ENCODE measurements at regions not wholly inside any gene's neighbourhood (a gene's known extent, or its start where the extent isn't known, plus 50 kb on each side); places are given as distances from the start of the nearest gene placed in this dataset.

DNA sequence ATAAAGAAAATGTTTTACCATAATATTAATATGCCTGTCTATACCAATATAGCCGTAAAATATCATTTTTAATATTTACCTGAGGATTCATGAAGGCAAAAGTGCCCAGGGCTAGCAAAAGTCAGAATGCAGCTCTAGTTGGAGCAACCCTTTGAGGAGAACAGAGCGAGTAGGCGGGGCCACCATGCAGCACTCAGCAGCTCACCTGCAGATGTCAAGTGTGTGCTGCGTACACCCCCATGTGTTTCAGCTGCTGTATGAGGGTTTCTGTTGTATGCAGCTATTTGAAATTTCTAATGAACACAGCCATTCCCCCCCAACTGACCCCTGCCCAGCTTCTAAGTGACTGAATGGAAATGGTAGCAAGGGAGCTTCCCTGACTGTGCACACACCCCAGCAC is 508.0 kb downstream of the QKI start:
- H3K4me3 ChIP-seq (ENCODE audit: low read depth, low read length): no peak overlapping the region
- DNase-seq (ENCODE audit: low read depth): no peak
- TF ChIP-seq, protein P1, sequence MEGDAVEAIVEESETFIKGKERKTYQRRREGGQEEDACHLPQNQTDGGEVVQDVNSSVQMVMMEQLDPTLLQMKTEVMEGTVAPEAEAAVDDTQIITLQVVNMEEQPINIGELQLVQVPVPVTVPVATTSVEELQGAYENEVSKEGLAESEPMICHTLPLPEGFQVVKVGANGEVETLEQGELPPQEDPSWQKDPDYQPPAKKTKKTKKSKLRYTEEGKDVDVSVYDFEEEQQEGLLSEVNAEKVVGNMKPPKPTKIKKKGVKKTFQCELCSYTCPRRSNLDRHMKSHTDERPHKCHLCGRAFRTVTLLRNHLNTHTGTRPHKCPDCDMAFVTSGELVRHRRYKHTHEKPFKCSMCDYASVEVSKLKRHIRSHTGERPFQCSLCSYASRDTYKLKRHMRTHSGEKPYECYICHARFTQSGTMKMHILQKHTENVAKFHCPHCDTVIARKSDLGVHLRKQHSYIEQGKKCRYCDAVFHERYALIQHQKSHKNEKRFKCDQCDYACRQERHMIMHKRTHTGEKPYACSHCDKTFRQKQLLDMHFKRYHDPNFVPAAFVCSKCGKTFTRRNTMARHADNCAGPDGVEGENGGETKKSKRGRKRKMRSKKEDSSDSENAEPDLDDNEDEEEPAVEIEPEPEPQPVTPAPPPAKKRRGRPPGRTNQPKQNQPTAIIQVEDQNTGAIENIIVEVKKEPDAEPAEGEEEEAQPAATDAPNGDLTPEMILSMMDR (IDR thresholded peaks at IDR 0.05; ENCODE audit: control insufficient read depth, extremely low read depth, insufficient read depth): no peak

DNA sequence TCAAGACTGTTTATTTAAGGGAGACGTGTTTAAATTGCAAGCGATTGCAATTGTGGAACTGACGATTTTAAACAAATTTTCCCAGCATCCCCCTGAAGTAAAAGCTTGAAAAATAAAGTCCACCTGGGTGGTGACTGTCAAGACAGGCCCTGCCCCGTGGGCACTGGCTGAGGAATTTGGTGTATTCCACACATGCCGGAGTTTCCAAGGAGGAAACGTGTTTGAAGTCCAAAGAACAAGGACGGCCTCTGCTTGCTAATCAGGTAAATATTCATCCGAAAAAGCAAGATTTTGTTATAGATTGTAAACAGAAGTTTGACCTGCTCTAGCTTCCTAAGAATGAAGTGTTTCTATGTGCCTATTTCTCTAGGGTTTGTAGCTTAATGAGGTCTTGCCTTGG is 505.1 kb downstream of the QKI start:
- TF ChIP-seq, protein P1 (IDR thresholded peaks at IDR 0.05; ENCODE audit: control insufficient read depth, extremely low read depth, insufficient read depth): no peak
- DNase-seq (ENCODE audit: low read depth): no peak
- H3K4me3 ChIP-seq (ENCODE audit: low read depth, low read length): no peak overlapping the region

DNA sequence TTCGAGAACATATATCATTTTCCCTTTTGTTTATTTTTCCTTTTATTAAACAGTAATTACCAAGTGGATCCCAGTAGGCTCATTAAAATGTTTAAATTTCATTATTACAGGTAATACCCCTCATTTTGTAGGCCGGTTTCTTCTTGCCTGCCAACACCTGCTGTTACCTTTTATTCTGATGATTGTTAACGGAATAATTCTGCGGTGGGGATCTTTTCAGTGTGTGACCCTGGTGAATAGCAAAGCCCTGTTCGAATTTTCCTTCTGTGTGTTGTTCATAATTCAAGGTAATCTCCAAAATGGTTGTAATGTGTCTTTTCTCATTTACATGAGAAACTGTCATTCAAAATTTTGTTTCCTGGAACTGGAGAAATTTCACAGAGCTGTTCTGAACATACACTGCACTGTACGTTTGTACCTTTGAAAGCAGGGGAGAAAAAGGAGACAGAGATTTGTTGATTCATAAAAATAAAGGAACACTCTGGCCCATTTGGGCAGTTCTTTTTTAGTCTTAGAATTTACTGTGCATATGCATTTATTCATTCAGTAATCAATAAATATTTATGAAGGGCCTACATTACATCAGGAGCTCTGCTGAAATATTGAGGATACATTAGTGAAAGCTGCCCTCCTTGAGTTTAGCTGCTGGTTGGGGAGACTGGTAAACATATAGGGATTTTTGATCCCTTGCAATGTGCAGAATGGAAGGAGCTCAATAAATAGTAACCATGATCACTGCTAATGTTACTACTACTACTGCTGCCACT is 502.0 kb downstream of the QKI start:
- no peak for DNase-seq (ENCODE audit: low read depth)
- H3K4me3 ChIP-seq (ENCODE audit: low read depth, low read length): no peak overlapping the region
- TF ChIP-seq, protein P1 (IDR thresholded peaks at IDR 0.05; ENCODE audit: control insufficient read depth, extremely low read depth, insufficient read depth): no peak

DNA sequence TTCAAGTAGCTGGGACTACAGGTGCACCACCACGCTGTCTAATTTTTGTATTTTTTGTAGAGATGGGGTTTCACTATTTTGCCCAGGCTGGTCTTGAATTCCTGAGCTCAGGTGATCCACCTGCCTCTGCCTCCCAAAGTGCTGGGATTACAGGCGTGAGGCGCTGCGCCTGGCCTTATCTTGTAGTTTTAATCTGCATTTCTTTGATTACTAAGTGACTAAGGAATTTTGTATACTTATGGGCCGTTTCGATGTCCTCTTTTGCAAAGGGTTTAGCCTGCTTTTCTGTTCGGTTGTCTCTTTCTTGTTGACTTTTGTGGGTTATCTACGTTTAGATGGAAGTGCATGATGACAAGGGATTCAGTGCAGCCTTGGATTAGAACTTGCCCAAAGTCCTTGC is 500.6 kb downstream of the QKI start:
- DNase-seq (ENCODE audit: low read depth): no peak
- TF ChIP-seq, protein P1 (IDR thresholded peaks at IDR 0.05; ENCODE audit: control insufficient read depth, extremely low read depth, insufficient read depth): no peak

DNA sequence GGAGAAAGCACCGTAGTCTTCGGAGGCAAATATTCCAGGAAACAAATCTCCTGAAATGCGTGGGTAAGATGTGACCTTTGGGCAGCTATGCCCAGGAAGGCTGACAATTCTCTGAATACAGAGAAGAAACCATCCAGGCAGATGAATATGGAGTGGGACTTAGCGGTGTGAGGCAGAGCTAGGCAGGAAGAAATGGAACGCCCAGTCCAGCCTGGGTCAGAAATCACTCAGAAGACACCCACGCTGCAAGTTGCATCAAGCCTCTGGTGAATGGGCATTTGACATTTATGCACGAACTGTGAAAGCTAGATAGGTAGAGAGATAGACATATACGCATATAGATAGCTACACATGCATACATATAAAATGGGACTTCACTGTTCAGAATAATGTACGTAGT is 498.5 kb downstream of the QKI start:
- H3K4me3 ChIP-seq (ENCODE audit: low read depth, low read length): no peak overlapping the region
- no peak for DNase-seq (ENCODE audit: low read depth)
- TF ChIP-seq, protein P1 (IDR thresholded peaks at IDR 0.05; ENCODE audit: control insufficient read depth, extremely low read depth, insufficient read depth): no peak

More for the DNA sequence above, 500.6 kb downstream of the QKI start:
- H3K4me3 ChIP-seq (ENCODE audit: low read depth, low read length): no peak overlapping the region

DNA sequence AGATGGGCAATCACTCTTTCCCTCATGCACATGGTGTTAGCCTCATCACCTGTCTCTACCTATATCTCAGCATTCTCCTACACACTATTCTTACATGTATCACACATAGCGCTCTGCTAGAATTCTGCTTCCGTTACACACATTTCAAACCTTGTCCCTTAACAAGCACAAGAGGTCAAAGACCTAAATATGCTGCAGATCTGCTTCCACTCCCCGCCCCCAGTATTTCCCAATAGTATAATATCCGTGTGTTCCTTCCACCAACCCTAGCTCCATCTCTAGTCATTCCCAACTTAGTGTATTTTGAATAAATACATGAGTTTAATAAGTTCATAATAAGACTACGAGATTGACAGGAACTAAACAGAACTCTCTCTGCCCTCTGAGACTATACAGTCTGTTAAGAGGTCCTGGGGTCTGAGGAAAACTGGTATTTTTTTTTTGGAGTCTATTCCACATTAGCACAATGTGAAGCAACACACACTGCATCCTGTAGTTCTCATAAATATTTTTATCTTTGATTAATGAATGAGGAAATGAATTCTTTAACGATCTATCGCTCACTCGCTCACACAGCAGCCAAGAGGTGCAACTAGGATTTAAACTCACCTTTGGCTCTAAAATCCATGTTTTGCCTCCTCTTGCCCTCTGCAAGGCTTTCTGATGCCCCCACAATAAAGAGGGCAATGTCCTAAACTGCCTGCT is 491.6 kb downstream of the QKI start:
- no peak for DNase-seq (ENCODE audit: low read depth)
- no peak overlapping the region for H3K4me3 ChIP-seq (ENCODE audit: low read depth, low read length)
- TF ChIP-seq, protein P1 (IDR thresholded peaks at IDR 0.05; ENCODE audit: control insufficient read depth, extremely low read depth, insufficient read depth): no peak
